BE2C (cell line): ENCODE measurements at regions not wholly inside any gene's neighbourhood (a gene's known extent, or its start where the extent isn't known, plus 50 kb on each side); places are given as distances from the start of the nearest gene placed in this dataset.

ENCODE experiments used
- DNase-seq: peaks from one replicate; pipeline ENCODE4 v3.0.0-alpha.2; 2020
- H3K27me3 ChIP-seq: fragments of 250-450 bp; sonication (Bioruptor Pico); 2 replicates; pipeline ENCODE4 v1.5.1; 2020; ENCODE audit warnings: mild to moderate bottlenecking
- H3K36me3 ChIP-seq: fragments of 250-450 bp; sonication (Bioruptor Pico); 2 replicates; pipeline ENCODE4 v1.5.1; 2020; ENCODE audit warnings: mild to moderate bottlenecking
- H3K4me1 ChIP-seq: fragments of 250-450 bp; sonication (Bioruptor Pico); 2 replicates; pipeline ENCODE4 v1.5.1; 2020
- H3K4me3 ChIP-seq: 2 replicates; pipeline ENCODE4 v1.5.1; 2011; ENCODE audit warnings: low read depth, low read length
- H3K9me3 ChIP-seq: fragments of 250-450 bp; sonication (Bioruptor Pico); 2 replicates; pipeline ENCODE4 v1.5.1; 2020
- CTCF ChIP-seq: IDR thresholded peaks from 2 replicates; pipeline ENCODE4 v1.5.1; 2012; ENCODE audit warnings: mild to moderate bottlenecking, low read depth, low read length

- Histone ChIP-seq H3K4me3 (no peak overlapping the region), H3K36me3 (no peaks in the 10 kb centered on the region), H3K27me3 (no peaks in the 10 kb centered on the region), H3K4me1 (no peaks in the 10 kb centered on the region), H3K9me3 (no peaks in the 10 kb centered on the region)
- TF ChIP-seq CTCF = no peak
- DNase-seq = no peak
Observed at GRCh38 chr11:95717314-95717713, 72.3 kb downstream of the FAM76B start.

- Histone ChIP-seq H3K27me3 (no peaks in the 10 kb centered on the region), H3K36me3 (no peaks in the 10 kb centered on the region), H3K4me1 (no peaks in the 10 kb centered on the region), H3K9me3 (no peaks in the 10 kb centered on the region), H3K4me3 (no peak overlapping the region)
- DNase-seq = no peak
- no peak for TF ChIP-seq CTCF
Observed at GRCh38 chr11:95716266-95716665, 73.3 kb downstream of the FAM76B start.

- H3K9me3 ChIP-seq = no peaks in the 10 kb centered on the region
- TF ChIP-seq CTCF = no peak
- no peaks in the 10 kb centered on the region for H3K36me3 ChIP-seq
- no peak overlapping the region for H3K4me3 ChIP-seq
- no peak for DNase-seq
- H3K4me1 ChIP-seq = no peaks in the 10 kb centered on the region
- no peaks in the 10 kb centered on the region for H3K27me3 ChIP-seq
Observed at GRCh38 chr11:95715777-95716241, 73.8 kb downstream of the FAM76B start.

GRCh38 chr11:95714843-95715776 is 74.5 kb downstream of the FAM76B start:
- Histone ChIP-seq H3K27me3 (no peaks in the 10 kb centered on the region), H3K36me3 (no peaks in the 10 kb centered on the region), H3K9me3 (no peaks in the 10 kb centered on the region), H3K4me1 (no peaks in the 10 kb centered on the region), H3K4me3 (no peak overlapping the region)
- TF ChIP-seq CTCF = no peak
- DNase-seq = no peak

- no peak for TF ChIP-seq CTCF
- Histone ChIP-seq H3K36me3 (no peaks in the 10 kb centered on the region), H3K27me3 (no peaks in the 10 kb centered on the region), H3K4me3 (no peak overlapping the region), H3K4me1 (no peaks in the 10 kb centered on the region), H3K9me3 (no peaks in the 10 kb centered on the region)
- DNase-seq = no peak
Observed at GRCh38 chr11:95713428-95713827, 76.2 kb downstream of the FAM76B start.

- Histone ChIP-seq H3K36me3 (no peaks in the 10 kb centered on the region), H3K4me3 (no peak overlapping the region), H3K9me3 (no peaks in the 10 kb centered on the region), H3K27me3 (no peaks in the 10 kb centered on the region), H3K4me1 (no peaks in the 10 kb centered on the region)
- DNase-seq = no peak
- TF ChIP-seq CTCF = no peak
Observed at GRCh38 chr11:95711945-95712221, 77.7 kb downstream of the FAM76B start.
